CD4-positive, alpha-beta T cell treated with Interleukin-6 at 100 ng/mL for 8 hours (primary cell): ENCODE measurements at regions not wholly inside any gene's neighbourhood (a gene's known extent, or its start where the extent isn't known, plus 50 kb on each side); places are given as distances from the start of the nearest gene placed in this dataset.

Experiments used
- DNase-seq: peaks from one replicate; pipeline ENCODE4 v3.0.0-alpha.2; 2020; ENCODE audit warnings: mixed read lengths, low spot score

GRCh38 chr6:144335311-144335861 lies 50.3 kb downstream of the UTRN start:
- no peak for DNase-seq

GRCh38 chr6:144335914-144336313 lies 50.8 kb downstream of the UTRN start:
- DNase-seq, result peak; percentile 48

DNA sequence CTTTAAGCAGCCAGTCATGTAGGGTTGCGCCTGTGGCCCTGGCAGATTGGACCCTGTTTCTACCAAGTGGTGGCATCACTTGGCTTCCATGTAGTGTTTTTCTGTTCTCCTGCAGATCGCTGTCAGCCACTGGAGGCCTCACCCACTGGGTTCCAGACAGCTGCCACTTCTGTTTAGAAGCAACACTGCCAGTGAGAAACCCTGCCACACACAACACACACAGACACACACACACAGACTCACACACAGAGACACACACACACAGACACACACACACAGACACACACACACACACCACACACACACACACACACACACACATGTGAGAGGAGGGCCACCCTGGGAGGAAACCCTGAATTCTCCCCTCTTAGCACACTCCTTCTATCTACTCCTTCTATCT lies 51.8 kb downstream of the UTRN start:
- DNase-seq, result no peak

DNA sequence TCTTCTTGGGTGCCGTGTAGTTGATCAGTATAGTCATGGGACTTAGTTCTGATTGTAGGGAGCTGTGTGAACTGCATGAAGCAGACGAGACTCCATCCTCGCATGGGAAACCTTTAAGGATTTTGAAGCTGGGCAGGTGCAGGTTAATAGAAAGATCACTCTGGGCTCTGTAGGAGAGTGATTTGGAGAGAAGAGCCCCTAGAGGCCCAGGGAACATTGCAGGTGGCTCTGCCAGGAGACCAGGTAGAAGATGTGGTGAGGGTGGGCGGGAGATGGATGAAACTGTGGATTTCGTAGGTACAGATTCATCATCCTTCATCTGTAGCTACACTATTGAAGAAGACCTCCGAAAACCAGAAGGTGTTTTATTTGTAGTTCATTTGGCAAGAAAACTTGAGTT lies 53.3 kb downstream of the UTRN start:
- DNase-seq, result no peak

DNA sequence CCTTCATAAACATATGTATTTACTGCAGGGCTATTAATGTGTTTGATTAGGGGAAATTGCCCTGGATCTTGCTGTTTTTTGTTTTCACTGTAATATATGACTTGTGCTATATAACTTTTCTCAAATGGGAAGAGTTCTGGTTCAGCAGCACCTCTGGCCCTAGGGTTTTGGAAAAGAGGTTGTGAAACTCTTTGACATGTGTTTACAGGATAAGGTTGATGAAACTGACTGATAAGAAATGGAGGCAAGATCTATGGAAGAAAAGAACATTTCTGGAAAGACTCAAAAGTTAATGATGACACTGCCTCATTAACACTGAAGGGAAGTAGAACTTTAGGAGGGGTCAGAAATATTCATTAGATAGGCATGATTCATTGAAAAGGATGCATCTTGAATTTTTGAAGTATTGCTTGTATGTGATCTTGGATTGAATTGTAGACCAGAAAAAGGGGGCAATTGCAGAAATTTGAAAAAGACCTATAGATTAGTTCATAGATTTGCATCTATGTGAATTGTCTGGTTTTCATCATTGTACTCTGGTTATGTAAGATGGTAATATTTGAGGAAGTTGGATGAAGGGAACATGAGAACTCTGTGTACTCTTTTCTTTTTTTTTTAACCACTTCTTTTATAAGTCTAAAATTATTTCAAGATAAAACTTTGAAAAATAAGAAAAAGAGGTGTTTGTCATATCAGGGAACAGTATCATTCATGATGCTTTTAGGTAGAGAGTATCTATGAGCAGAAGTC lies 54.0 kb downstream of the UTRN start:
- no peak for DNase-seq

GRCh38 chr6:144339859-144340452 lies 54.8 kb downstream of the UTRN start:
- no peak for DNase-seq

- no peak for DNase-seq
Observed at GRCh38 chr6:144340541-144341371, 55.6 kb downstream of the UTRN start.

DNA sequence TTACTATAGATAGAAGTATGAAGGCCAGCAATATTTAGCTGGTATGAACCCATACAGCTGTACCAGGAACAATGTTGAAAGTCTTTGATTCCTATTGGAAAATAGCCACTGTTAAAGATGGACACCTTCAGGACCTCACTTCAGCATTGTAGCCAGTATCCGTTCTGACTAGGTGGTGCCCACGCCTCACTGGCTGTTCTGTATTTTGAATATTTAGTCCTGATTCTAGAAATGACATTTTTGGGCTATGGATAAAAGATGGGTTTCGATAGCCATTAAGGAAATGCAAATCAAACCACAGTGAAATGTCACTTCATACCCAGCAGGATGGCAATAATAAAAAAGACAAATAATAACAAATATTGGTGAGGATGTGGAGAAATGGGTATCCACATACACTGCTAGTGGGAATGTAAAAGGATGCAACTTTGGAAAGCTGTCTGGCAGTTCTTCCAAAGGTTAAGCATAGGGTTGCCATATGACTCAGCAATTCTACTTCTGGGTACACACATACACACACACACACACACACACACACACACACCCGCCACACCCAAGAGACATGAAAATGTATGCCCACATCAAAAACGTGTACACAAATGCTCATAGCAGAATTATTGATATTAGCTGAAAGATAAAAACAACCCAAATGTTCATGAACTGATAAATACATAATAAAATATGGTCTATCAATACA lies 56.8 kb downstream of the UTRN start:
- no peak for DNase-seq

GRCh38 chr6:144343701-144344428 lies 58.7 kb downstream of the UTRN start:
- DNase-seq, result peak; percentile 76

DNA sequence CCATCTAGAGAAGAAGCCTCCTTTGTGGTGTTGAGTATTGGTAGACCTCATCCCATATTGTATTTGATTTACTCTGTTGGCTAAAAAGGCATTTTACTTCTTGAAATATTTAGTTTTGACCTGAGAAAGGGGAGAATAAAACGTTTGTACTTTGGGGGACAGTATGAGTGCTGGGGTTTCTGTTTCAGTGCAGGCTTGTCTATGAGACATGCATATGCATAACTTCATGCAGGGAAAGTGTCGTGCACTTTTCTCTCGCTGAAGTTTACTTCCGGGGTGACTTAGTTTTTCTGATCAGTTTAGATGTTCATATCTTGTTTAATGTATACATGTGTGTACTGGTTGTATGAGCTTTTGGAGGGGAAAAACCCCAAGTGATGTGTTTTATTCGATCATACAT lies 59.5 kb downstream of the UTRN start:
- DNase-seq, result peak; percentile 54

DNA sequence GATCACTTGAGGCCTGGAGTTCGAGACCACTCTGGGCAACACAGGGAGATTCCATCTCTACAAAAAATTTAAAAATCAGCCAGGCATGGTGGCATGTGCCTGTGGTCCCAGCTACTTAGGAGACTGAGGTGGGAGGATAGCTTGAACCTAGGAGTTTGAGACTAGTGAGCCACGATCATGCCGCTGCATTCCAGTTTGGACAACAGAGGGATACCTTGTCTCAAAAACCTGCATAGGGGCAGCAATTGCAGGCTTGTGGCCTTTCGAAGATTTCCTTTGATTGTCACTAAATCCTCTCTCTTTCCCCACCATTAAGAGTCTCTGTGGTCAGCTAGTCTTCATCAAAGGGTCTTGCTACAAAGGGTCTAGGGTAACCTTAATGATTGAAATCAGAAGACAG lies 60.3 kb downstream of the UTRN start:
- DNase-seq, result no peak

DNA sequence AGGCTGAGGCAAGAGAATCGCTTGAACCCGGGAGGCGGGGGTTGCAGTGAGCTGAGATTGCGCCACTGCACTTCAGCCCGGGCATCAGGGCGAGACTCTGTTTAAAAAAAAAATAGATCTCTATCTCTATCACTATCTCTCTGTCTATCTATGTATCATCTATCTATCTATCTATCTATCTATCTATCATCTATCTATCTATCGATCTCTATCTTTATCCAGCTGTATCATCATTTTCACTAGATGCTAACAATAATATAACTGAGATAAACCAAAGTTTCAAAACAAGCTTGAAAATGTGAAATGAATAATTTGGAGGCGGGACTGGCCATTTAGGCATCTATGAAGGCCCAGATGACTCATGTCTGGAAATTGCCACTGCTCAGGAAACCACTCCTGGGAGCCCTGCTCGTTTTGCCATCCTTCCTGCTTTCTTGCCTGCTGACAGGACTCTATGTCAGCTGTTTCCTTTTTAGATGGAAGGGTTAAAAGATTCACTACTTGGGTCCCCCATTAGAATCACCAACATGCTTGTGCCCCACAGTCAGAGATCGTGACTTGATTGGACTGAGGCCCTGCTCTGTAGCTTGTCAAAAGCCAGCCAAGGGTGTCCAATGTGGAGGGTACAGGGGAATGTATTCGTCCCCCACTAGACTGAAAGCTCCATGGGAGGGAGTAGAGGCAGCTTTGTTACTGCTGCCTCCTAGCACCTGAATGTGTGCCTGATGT lies 61.7 kb downstream of the UTRN start:
- no peak for DNase-seq

GRCh38 chr6:144347448-144347759 lies 62.3 kb downstream of the UTRN start:
- no peak for DNase-seq

DNA sequence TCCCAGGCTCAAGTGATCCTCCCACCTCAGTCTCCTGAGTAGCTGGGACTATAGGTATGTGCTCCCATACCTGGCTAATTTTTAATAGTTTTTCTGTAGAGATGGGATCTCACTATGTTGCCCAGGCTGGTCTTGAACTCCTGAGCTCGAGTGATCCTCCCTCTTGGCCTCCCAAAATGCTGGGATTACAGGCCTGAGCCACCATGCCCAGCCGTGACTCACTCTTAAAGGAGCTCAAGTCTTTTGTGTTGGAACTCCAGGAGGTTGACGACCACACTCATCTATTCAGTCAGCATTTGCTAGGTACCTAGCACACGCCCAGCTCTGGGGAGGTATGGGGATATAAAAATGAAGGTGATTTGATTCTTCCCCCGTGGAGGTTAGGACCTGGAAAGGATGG lies 62.8 kb downstream of the UTRN start:
- no peak for DNase-seq

DNA sequence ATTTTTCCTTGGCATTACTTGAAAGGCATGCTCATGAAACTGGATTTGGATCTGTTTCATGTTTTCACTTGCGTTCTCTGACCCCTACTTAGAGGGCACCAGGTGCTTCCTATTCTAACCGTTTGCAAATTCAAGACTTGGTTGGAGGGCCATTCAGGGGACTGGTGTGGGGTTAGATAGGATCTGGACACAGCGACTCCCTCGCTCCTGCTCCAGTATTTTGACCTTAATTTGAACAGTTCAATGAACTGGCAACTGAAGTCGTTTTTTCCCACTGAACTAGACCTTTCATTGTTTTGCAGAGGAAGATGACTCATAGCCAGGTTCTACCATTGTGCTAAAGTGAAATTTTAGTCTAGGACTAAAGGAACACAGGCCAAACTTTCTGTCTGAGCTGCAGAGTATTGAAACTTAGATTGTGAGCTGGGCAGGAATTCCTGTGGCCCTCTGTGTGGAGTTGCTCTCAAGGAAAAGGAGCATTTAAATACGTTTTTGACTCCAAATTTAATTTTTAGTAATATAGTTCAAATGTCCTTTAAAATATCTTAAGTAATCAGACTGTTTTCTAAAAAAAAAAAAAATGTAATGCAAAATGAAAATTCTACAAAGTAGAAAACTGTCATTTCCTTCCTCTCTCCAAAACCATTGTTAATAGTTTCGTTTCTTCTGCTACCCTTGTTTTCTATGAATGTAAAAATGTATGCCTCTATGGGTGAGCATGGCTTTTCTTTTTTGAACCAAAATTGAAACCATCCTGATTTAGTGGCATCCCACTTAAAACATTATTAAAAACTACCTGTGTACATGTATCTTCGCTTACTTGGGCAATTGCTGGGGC lies 64.8 kb downstream of the UTRN start:
- DNase-seq, result peak; percentile 34

DNA sequence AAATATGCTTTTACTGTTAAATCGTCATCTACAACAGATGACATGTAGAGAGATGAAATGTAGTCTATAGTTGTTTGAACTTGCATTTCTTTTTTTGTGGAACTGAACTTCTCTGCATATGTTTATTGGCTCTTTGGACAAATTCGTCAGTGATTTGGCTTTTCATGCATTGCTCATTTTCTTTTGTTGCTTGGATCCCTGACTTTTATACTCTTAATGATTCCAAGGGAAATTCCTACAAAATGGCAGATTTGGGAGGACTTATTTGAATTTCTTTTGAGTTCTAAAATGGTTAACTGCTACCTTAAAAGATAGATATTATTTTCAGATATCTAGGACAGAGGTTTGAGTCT lies 65.4 kb downstream of the UTRN start:
- DNase-seq, result no peak

- peak; percentile 35 for DNase-seq
Observed at GRCh38 chr6:144351379-144352127, 66.4 kb downstream of the UTRN start.

- no peak for DNase-seq
Observed at GRCh38 chr6:144352331-144352730, 67.2 kb downstream of the UTRN start.

GRCh38 chr6:144353871-144354314 lies 68.8 kb downstream of the UTRN start:
- DNase-seq, result peak; percentile 39
